HT1080 (cell line): ENCODE measurements at regions not wholly inside any gene's neighbourhood (a gene's known extent, or its start where the extent isn't known, plus 50 kb on each side); places are given as distances from the start of the nearest gene placed in this dataset.
A peak's percentile ranks its signal among the peaks of the same experiment; 100 is the strongest.
"Not testable (repeated sequence)": the region's sequence is repeated elsewhere in the genome, so short reads cannot be mapped to it uniquely, and the experiment has no call there.

Source experiments
- DNase-seq: peaks from one replicate; pipeline ENCODE4 v3.0.0-alpha.2; 2015; ENCODE audit warnings: low read depth

GRCh38 chr16:46388354-46388753, 232.8 kb downstream of the SHCBP1 start:
- DNase-seq, result peak; percentile 64

DNA sequence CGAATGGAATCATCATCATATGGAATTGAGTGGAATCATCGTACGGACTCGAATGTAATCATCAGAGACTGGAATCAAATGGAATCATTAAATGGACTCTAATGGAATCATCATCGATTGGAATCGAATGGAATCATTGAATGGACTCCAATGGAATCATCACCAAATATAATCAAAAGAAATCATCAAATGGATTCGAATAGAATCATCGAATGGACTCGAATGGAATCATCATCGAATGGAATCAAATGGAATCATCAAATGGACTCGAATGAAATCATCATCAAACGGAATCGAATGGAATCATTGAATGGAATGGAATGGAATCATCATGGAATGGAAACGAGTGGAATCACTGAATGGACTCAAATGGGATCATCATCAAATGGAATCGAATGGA, 233.5 kb downstream of the SHCBP1 start:
- not testable (repeated sequence) for DNase-seq

- peak; percentile 13 for DNase-seq
These were observed 234.2 kb downstream of the SHCBP1 start for GRCh38 chr16:46386805-46387620.

GRCh38 chr16:46386110-46386771, 234.9 kb downstream of the SHCBP1 start:
- peak; percentile 73 for DNase-seq

GRCh38 chr16:46384285-46385061, 236.7 kb downstream of the SHCBP1 start:
- DNase-seq, result peak; percentile 41

GRCh38 chr16:46383581-46383980, 237.6 kb downstream of the SHCBP1 start:
- DNase-seq, result not testable (repeated sequence)

DNA sequence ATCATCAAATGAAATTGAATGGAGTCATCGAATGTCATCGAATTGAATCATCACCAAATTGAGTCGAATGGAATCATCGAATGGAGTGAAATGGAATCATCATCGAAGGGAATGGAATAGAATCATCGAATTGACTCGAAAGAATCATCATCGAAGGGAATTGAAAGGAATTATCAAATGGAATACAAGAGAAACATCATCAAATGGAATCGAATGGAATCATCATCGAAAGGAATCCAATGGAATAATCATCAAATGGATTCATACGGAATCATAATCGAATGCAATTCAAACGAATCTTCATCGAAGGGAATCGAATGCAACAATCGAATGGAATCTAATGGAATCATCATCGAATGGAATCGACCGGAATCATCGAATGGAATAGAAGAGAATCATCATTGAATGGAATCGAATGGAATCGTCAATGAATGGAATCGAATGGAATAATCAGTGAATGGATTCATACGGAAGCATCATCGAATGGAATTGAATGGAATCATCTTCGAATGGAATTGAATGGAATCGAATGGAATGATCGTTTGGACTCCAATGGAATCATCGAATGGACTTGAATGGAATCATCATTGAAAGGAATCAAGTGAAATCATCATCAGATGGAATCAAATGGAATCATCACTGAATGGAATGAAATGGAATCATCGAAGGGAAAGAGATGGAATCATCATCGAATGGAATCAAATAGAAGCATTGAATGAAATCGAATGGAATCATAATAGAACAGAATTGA, 238.2 kb downstream of the SHCBP1 start:
- peak; percentile 4 for DNase-seq

GRCh38 chr16:46382079-46382478, 239.1 kb downstream of the SHCBP1 start:
- DNase-seq, result not testable (repeated sequence)

GRCh38 chr16:46381344-46381743, 239.8 kb downstream of the SHCBP1 start:
- peak; percentile 1 for DNase-seq
